Esophagus squamous epithelium (tissue), 4 donors: ENCODE measurements at regions not wholly inside any gene's neighbourhood (a gene's known extent, or its start where the extent isn't known, plus 50 kb on each side); places are given as distances from the start of the nearest gene placed in this dataset.

Experiments
- CTCF ChIP-seq, 6 experiments: fragments of 450-650 bp in 4 of 6; fragments of 200-600 bp in 2 of 6; sonication (generic) in 2 of 6; IDR thresholded peaks; one replicate each; pipeline ENCODE4 v1.5.1; 2016 to 2019; ENCODE audit warnings: antibody characterized with exemption in 6 of 6, mild to moderate bottlenecking in 4 of 6, moderate library complexity in 4 of 6
- POLR2A ChIP-seq, 4 donors: fragments of 450-650 bp; IDR thresholded peaks; one replicate each; pipeline ENCODE4 v1.6.1; 2017; ENCODE audit warnings: antibody characterized with exemption in 4 of 4, mild to moderate bottlenecking in 4 of 4, moderate library complexity in 3 of 4

GRCh38 chr5:29777373-29777772, 1416.1 kb upstream of the CDH6 start:
- TF ChIP-seq CTCF (IDR thresholded peaks at IDR 0.05) (no peak), POLR2A (IDR thresholded peaks at IDR 0.05) (no peak)
